ENCODE measurements at regions not wholly inside any gene's neighbourhood (a gene's known extent, or its start where the extent isn't known, plus 50 kb on each side); places are given as distances from the start of the nearest gene placed in this dataset.

DNA sequence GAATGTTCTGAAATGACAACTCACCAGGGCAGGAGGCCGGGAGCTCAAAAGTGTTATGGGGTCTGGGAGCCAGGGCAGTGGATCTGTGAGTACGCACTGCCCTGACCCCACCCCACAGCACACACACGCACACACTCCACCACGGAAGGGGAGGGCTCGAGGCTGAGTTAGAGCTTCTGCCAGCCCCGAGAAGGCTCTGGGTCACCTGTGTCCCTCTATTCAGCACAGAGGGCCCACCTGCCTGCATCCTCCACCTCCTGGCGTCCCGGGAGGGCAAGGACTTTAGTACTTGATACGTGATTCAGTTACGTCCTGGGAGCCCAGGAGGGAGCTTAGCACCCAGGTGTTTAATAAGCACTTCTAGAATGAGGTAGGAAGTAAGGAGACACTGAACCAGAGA lies 190.0 kb upstream of the GPR12 start:
- Histone ChIP-seq H3K4me3 (ENCODE audit: low read length in 3 of 3) (no peak overlapping the region), H3K27me3 (ENCODE audit: control insufficient read depth, insufficient read depth, low read length) (no peaks in the 10 kb centered on the region), H3K4me1 (ENCODE audit: control insufficient read depth in 2 of 3, insufficient read depth in 2 of 3, low read depth in 1 of 3, low read length in 3 of 3) (peaks cover 0 to 13% (median 0%) of the 10 kb centered on the region in 3 donors), H3K9me3 (ENCODE audit: control insufficient read depth in 2 of 3, insufficient read depth in 1 of 3, low read length in 3 of 3) (no peaks in the 10 kb centered on the region), H3K36me3 (ENCODE audit: control insufficient read depth in 2 of 3, insufficient read depth in 3 of 3, low read length in 3 of 3) (no peaks in the 10 kb centered on the region), H3K27ac (ENCODE audit: low read depth in 2 of 2, low read length in 2 of 2) (peak overlapping the region in 1 of 2 donors; percentile 2), H3K9ac (ENCODE audit: low read length in 3 of 3) (no peak overlapping the region)
- no peak for FAIRE-seq
- intact Hi-C loops (cut with DNase I): no loop called here
- peak in 1 of 5 donors; percentile 11 for DNase-seq
- TF ChIP-seq, protein P1, sequence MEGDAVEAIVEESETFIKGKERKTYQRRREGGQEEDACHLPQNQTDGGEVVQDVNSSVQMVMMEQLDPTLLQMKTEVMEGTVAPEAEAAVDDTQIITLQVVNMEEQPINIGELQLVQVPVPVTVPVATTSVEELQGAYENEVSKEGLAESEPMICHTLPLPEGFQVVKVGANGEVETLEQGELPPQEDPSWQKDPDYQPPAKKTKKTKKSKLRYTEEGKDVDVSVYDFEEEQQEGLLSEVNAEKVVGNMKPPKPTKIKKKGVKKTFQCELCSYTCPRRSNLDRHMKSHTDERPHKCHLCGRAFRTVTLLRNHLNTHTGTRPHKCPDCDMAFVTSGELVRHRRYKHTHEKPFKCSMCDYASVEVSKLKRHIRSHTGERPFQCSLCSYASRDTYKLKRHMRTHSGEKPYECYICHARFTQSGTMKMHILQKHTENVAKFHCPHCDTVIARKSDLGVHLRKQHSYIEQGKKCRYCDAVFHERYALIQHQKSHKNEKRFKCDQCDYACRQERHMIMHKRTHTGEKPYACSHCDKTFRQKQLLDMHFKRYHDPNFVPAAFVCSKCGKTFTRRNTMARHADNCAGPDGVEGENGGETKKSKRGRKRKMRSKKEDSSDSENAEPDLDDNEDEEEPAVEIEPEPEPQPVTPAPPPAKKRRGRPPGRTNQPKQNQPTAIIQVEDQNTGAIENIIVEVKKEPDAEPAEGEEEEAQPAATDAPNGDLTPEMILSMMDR (IDR thresholded peaks at IDR 0.05; ENCODE audit: borderline replicate concordance, extremely low read depth, insufficient read depth): no peak

DNA sequence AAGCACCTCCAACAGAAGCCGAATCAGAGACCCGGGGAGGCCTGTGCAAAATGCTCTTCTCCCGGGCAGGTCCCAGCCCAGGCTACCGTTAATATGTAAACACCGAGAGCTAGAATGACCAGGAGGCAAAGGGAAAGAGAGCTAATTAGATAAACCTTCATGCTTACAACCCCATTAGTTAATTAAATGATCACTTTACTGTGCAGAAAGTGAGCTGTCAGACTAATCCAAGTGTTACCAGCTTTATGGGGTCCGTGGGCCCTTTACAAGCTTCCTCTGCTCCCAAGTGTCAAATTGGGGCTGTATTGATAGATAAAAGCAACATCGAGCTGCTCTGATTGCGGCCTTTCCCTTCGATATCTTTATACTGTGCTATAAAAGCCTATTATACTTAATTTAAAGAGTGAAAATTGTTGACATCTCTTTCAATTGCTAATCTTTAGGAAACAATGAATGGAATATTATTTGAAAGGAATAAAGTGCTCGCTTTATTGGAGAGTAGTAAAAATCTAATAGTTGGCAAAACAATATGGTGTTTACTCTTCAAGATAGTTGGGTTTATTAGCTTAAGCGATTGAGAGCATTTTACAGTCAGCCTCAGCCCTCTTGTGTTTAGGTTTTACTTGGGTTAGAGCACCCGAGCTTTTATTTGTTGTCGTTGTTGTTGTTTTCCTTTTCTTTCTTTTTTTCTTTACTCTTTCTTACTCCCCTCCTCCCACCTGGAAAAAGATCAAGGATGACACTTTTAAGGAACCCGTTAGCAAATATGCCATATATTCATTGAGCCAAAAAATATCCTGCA lies 189.3 kb upstream of the GPR12 start:
- DNase-seq (no peak), FAIRE-seq (no peak)
- Histone ChIP-seq H3K9me3 (ENCODE audit: control insufficient read depth in 2 of 3, insufficient read depth in 1 of 3, low read length in 3 of 3) (no peaks in the 10 kb centered on the region), H3K36me3 (ENCODE audit: control insufficient read depth in 2 of 3, insufficient read depth in 3 of 3, low read length in 3 of 3) (no peaks in the 10 kb centered on the region), H3K4me3 (ENCODE audit: low read length in 3 of 3) (no peak overlapping the region), H3K27ac (ENCODE audit: low read depth in 2 of 2, low read length in 2 of 2) (no peak overlapping the region), H3K4me1 (ENCODE audit: control insufficient read depth in 2 of 3, insufficient read depth in 2 of 3, low read depth in 1 of 3, low read length in 3 of 3) (peaks cover 0 to 13% (median 0%) of the 10 kb centered on the region in 3 donors), H3K27me3 (ENCODE audit: control insufficient read depth, insufficient read depth, low read length) (no peaks in the 10 kb centered on the region), H3K9ac (ENCODE audit: low read length in 3 of 3) (no peak overlapping the region)
- intact Hi-C loops (cut with DNase I): no loop called here
- TF ChIP-seq, protein P1 (IDR thresholded peaks at IDR 0.05; ENCODE audit: borderline replicate concordance, extremely low read depth, insufficient read depth): no peak

DNA sequence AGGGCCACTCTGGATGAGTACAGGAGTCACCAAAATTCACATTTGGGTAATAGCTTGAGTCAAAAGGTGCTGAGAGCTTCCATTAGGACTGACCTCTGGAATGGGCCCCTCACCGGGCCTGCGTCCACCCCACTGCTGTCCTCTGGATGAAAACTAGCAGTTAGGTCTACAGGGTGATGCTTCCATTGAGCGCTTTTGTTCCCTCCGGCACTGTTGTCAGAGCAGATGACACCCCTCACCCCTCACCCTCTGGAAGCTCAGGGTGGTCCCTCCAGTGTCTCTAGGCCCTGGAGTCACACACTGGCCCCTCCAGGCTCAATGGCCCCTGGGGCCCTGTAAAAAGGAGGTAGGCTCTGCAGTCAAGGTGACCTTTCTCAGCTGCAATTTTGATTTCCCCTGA lies 187.8 kb upstream of the GPR12 start:
- intact Hi-C loops (cut with DNase I): no loop called here
- no peak for FAIRE-seq

More for the DNA sequence above, 187.8 kb upstream of the GPR12 start:
- Histone ChIP-seq H3K36me3 (ENCODE audit: control insufficient read depth in 2 of 3, insufficient read depth in 3 of 3, low read length in 3 of 3) (no peaks in the 10 kb centered on the region), H3K4me1 (ENCODE audit: control insufficient read depth in 2 of 3, insufficient read depth in 2 of 3, low read depth in 1 of 3, low read length in 3 of 3) (peaks cover 0 to 13% (median 0%) of the 10 kb centered on the region in 3 donors), H3K9ac (ENCODE audit: low read length in 3 of 3) (no peak overlapping the region), H3K27me3 (ENCODE audit: control insufficient read depth, insufficient read depth, low read length) (no peaks in the 10 kb centered on the region), H3K27ac (ENCODE audit: low read depth in 2 of 2, low read length in 2 of 2) (no peak overlapping the region), H3K9me3 (ENCODE audit: control insufficient read depth in 2 of 3, insufficient read depth in 1 of 3, low read length in 3 of 3) (no peaks in the 10 kb centered on the region), H3K4me3 (ENCODE audit: low read length in 3 of 3) (no peak overlapping the region)
- TF ChIP-seq, protein P1 (IDR thresholded peaks at IDR 0.05; ENCODE audit: borderline replicate concordance, extremely low read depth, insufficient read depth): no peak
- DNase-seq: no peak

Data from kidney (tissue), 13 donors.